ENCODE measurements at regions not wholly inside any gene's neighbourhood (a gene's known extent, or its start where the extent isn't known, plus 50 kb on each side); places are given as distances from the start of the nearest gene placed in this dataset.
"Not testable (repeated sequence)": the region's sequence is repeated elsewhere in the genome, so short reads cannot be mapped to it uniquely, and the experiment has no call there.

GRCh38 chr13:59435024-59435423 is 728.7 kb downstream of the DIAPH3 start:
- DNase-seq (ENCODE audit: low read depth): no peak
- in situ Hi-C loops (cut with HindIII; ENCODE audit: low pct_unique_long_range_greater_than_20kb, low sequenced_read_pairs): no loop called here

- in situ Hi-C loops (cut with HindIII; ENCODE audit: low pct_unique_long_range_greater_than_20kb, low sequenced_read_pairs): no loop called here
- DNase-seq (ENCODE audit: low read depth): no peak
These were observed 726.0 kb downstream of the DIAPH3 start for GRCh38 chr13:59437544-59438301.

- DNase-seq (ENCODE audit: low read depth): no peak
- in situ Hi-C loops (cut with HindIII; ENCODE audit: low pct_unique_long_range_greater_than_20kb, low sequenced_read_pairs): no loop called here
These were observed 723.8 kb downstream of the DIAPH3 start for GRCh38 chr13:59439776-59440428.

GRCh38 chr13:59441068-59441467 is 722.7 kb downstream of the DIAPH3 start:
- DNase-seq (ENCODE audit: low read depth); in situ Hi-C loops (cut with HindIII; ENCODE audit: low pct_unique_long_range_greater_than_20kb, low sequenced_read_pairs): not testable (repeated sequence)

- in situ Hi-C loops (cut with HindIII; ENCODE audit: low pct_unique_long_range_greater_than_20kb, low sequenced_read_pairs): no loop called here
- DNase-seq (ENCODE audit: low read depth): no peak
These were observed 722.0 kb downstream of the DIAPH3 start for GRCh38 chr13:59441596-59442280.

GRCh38 chr13:59442461-59442860 is 721.3 kb downstream of the DIAPH3 start:
- no peak for DNase-seq (ENCODE audit: low read depth)
- in situ Hi-C loops (cut with HindIII; ENCODE audit: low pct_unique_long_range_greater_than_20kb, low sequenced_read_pairs): no loop called here

GRCh38 chr13:59442944-59443486 is 720.7 kb downstream of the DIAPH3 start:
- DNase-seq (ENCODE audit: low read depth): no peak
- in situ Hi-C loops (cut with HindIII; ENCODE audit: low pct_unique_long_range_greater_than_20kb, low sequenced_read_pairs): no loop called here

- in situ Hi-C loops (cut with HindIII; ENCODE audit: low pct_unique_long_range_greater_than_20kb, low sequenced_read_pairs): no loop called here
These were observed 719.4 kb downstream of the DIAPH3 start for GRCh38 chr13:59444210-59444857.

GRCh38 chr13:59445812-59446211 is 717.9 kb downstream of the DIAPH3 start:
- in situ Hi-C loops (cut with HindIII; ENCODE audit: low pct_unique_long_range_greater_than_20kb, low sequenced_read_pairs): no loop called here
- no peak for DNase-seq (ENCODE audit: low read depth)

More at GRCh38 chr13:59444210-59444857, 719.4 kb downstream of the DIAPH3 start:
- DNase-seq (ENCODE audit: low read depth): no peak

- in situ Hi-C loops (cut with HindIII; ENCODE audit: low pct_unique_long_range_greater_than_20kb, low sequenced_read_pairs): no loop called here
- no peak for DNase-seq (ENCODE audit: low read depth)
These were observed 717.3 kb downstream of the DIAPH3 start for GRCh38 chr13:59446391-59446790.

- no peak for DNase-seq (ENCODE audit: low read depth)
- in situ Hi-C loops (cut with HindIII; ENCODE audit: low pct_unique_long_range_greater_than_20kb, low sequenced_read_pairs): no loop called here
These were observed 716.7 kb downstream of the DIAPH3 start for GRCh38 chr13:59447031-59447430.

GRCh38 chr13:59447846-59448620 is 715.7 kb downstream of the DIAPH3 start:
- no peak for DNase-seq (ENCODE audit: low read depth)
- in situ Hi-C loops (cut with HindIII; ENCODE audit: low pct_unique_long_range_greater_than_20kb, low sequenced_read_pairs): no loop called here

- in situ Hi-C loops (cut with HindIII; ENCODE audit: low pct_unique_long_range_greater_than_20kb, low sequenced_read_pairs): no loop called here
- no peak for DNase-seq (ENCODE audit: low read depth)
These were observed 714.0 kb downstream of the DIAPH3 start for GRCh38 chr13:59449750-59450149.

GRCh38 chr13:59450229-59450628 is 713.5 kb downstream of the DIAPH3 start:
- no peak for DNase-seq (ENCODE audit: low read depth)
- in situ Hi-C loops (cut with HindIII; ENCODE audit: low pct_unique_long_range_greater_than_20kb, low sequenced_read_pairs): no loop called here

GRCh38 chr13:59451236-59451635 is 712.5 kb downstream of the DIAPH3 start:
- in situ Hi-C loops (cut with HindIII; ENCODE audit: low pct_unique_long_range_greater_than_20kb, low sequenced_read_pairs): no loop called here
- no peak for DNase-seq (ENCODE audit: low read depth)

- in situ Hi-C loops (cut with HindIII; ENCODE audit: low pct_unique_long_range_greater_than_20kb, low sequenced_read_pairs): no loop called here
- DNase-seq (ENCODE audit: low read depth): no peak
These were observed 711.4 kb downstream of the DIAPH3 start for GRCh38 chr13:59452189-59452890.

GRCh38 chr13:59458908-59459579 is 704.7 kb downstream of the DIAPH3 start:
- in situ Hi-C loops (cut with HindIII; ENCODE audit: low pct_unique_long_range_greater_than_20kb, low sequenced_read_pairs): no loop called here

More at GRCh38 chr13:59458908-59459579, 704.7 kb downstream of the DIAPH3 start:
- DNase-seq (ENCODE audit: low read depth): no peak

Data from Caki2 (cell line).